ENCODE measurements at regions not wholly inside any gene's neighbourhood (a gene's known extent, or its start where the extent isn't known, plus 50 kb on each side); places are given as distances from the start of the nearest gene placed in this dataset.

DNA sequence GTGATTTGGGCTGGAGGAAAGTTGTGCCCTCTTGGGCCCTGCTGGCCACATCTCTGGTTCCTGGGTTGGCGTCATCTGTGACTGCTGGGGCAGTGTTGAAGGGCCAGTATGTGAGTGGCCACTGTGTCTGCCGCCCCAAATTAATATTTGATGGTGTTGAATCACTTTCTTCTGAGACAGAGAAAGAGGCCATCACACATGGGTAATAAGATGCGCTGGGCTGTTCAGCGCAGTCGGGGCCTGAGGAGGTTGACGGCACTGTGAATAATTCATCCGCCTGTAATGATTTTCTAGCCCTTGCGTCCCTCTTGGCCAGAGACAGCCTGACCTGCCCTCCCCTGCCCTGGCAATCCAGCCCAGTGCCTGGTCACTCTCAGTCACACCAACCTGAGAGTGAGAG is 56.2 kb upstream of the BEGAIN start:
- H2AFZ ChIP-seq (ENCODE audit: low read depth), result no peak overlapping the region
- no peak overlapping the region for H3K4me3 ChIP-seq (IDR thresholded peaks at IDR 0.05; ENCODE audit: insufficient read depth, low read depth, low read length)
- no peak overlapping the region for H3K9ac ChIP-seq
- H3K36me3 ChIP-seq (ENCODE audit: insufficient read depth), result no peaks in the 10 kb centered on the region
- H3K4me2 ChIP-seq, result no peak overlapping the region
- H4K20me1 ChIP-seq (ENCODE audit: insufficient read depth), result no peaks in the 10 kb centered on the region
- H3K79me2 ChIP-seq (ENCODE audit: insufficient read depth, low read depth), result no peaks in the 10 kb centered on the region
- TF ChIP-seq CTCF (conservative IDR thresholded peaks at IDR 0.05; ENCODE audit: low read depth, low read length), result no peak
- peaks cover 39% of the 10 kb centered on the region for H3K4me1 ChIP-seq (ENCODE audit: low read depth, poor library complexity, severe bottlenecking)
- no peak overlapping the region for H3K27ac ChIP-seq
- no peaks in the 10 kb centered on the region for H3K27me3 ChIP-seq (ENCODE audit: insufficient read depth, low read depth)

DNA sequence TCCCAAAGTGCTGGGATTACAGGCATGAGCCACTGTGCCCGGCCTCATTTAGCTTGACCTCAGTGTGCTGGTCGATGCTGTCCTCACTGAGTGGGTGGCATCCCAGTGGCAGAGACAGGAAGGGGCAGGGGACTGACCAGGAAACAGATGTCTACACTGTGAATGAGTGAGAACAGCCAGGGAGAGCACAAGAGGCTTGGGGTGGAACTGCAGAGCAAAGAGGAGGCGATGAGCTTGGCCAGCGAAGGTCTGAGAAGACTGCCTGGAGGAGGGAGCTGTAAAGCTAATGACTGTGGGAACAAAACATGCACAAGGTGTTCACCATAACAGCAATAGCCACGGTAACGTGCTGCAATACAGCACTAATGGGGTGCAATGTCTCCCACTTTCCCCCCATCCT is 57.2 kb upstream of the BEGAIN start:
- Histone ChIP-seq H3K4me2 (no peak overlapping the region), H2AFZ (ENCODE audit: low read depth) (no peak overlapping the region), H3K4me1 (ENCODE audit: low read depth, poor library complexity, severe bottlenecking) (peaks cover 29% of the 10 kb centered on the region), H3K27me3 (ENCODE audit: insufficient read depth, low read depth) (no peaks in the 10 kb centered on the region), H3K4me3 (IDR thresholded peaks at IDR 0.05; ENCODE audit: insufficient read depth, low read depth, low read length) (no peak overlapping the region), H3K79me2 (ENCODE audit: insufficient read depth, low read depth) (no peaks in the 10 kb centered on the region), H3K27ac (no peak overlapping the region), H4K20me1 (ENCODE audit: insufficient read depth) (no peaks in the 10 kb centered on the region), H3K36me3 (ENCODE audit: insufficient read depth) (no peaks in the 10 kb centered on the region), H3K9ac (no peak overlapping the region)
- TF ChIP-seq CTCF (conservative IDR thresholded peaks at IDR 0.05; ENCODE audit: low read depth, low read length), result no peak

GRCh38 chr14:100644784-100645183 is 57.6 kb upstream of the BEGAIN start:
- Histone ChIP-seq H3K36me3 (ENCODE audit: insufficient read depth) (no peaks in the 10 kb centered on the region), H3K79me2 (ENCODE audit: insufficient read depth, low read depth) (no peaks in the 10 kb centered on the region), H3K27ac (no peak overlapping the region), H2AFZ (ENCODE audit: low read depth) (no peak overlapping the region), H3K9ac (no peak overlapping the region), H3K27me3 (ENCODE audit: insufficient read depth, low read depth) (no peaks in the 10 kb centered on the region), H3K4me1 (ENCODE audit: low read depth, poor library complexity, severe bottlenecking) (peaks cover 25% of the 10 kb centered on the region), H3K4me3 (IDR thresholded peaks at IDR 0.05; ENCODE audit: insufficient read depth, low read depth, low read length) (no peak overlapping the region), H4K20me1 (ENCODE audit: insufficient read depth) (no peaks in the 10 kb centered on the region), H3K4me2 (no peak overlapping the region)
- TF ChIP-seq CTCF (conservative IDR thresholded peaks at IDR 0.05; ENCODE audit: low read depth, low read length), result no peak

DNA sequence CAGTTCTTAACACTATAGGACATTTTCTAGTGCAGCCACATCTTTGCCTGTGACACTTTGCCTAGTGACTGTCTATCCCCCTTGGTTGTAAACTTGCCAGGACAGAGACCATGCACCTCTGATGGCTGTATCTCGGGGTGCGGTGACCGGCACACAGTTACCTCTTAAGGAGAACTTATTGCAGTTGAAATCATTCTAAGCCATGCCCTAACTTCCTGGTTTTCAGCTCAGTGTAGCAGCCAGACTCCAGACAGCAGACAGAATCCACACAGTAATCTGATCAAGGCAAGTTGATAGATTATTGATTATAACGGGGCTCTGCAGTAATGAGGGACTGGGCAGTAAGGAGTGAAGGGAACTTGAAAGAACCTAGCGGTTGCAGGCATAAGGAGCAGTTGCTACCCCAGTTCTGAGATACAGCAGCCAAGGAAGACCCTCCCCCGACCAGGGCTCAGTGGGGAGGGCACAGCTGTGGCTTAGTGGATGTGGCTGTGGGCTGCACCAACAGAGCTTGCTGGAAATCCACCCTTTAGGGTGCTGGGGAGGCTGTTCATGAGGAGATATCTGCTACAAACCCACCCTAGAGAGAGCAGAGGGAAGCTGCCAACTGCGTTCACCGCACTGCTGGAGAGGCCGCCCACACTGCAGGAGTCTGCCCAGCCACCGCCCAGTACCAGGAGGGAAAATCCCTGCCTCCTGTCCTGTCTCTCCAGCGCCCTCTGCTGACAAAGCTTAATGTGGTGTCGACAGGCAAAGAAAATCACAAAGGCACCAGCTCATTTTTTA is 58.2 kb upstream of the BEGAIN start:
- Histone ChIP-seq H3K4me3 (IDR thresholded peaks at IDR 0.05; ENCODE audit: insufficient read depth, low read depth, low read length) (no peak overlapping the region), H3K4me1 (ENCODE audit: low read depth, poor library complexity, severe bottlenecking) (peaks cover 20% of the 10 kb centered on the region), H3K27me3 (ENCODE audit: insufficient read depth, low read depth) (no peaks in the 10 kb centered on the region), H3K9ac (no peak overlapping the region), H3K27ac (no peak overlapping the region), H3K36me3 (ENCODE audit: insufficient read depth) (no peaks in the 10 kb centered on the region), H3K79me2 (ENCODE audit: insufficient read depth, low read depth) (no peaks in the 10 kb centered on the region), H2AFZ (ENCODE audit: low read depth) (peak overlapping the region; percentile 47; the same call in 1 of the 2 replicates), H3K4me2 (peak overlapping the region; percentile 35; the same call in 1 of the 2 replicates), H4K20me1 (ENCODE audit: insufficient read depth) (no peaks in the 10 kb centered on the region)
- TF ChIP-seq CTCF (conservative IDR thresholded peaks at IDR 0.05; ENCODE audit: low read depth, low read length), result peak; percentile 70
